ENCODE measurements at regions not wholly inside any gene's neighbourhood (a gene's known extent, or its start where the extent isn't known, plus 50 kb on each side); places are given as distances from the start of the nearest gene placed in this dataset.

DNA sequence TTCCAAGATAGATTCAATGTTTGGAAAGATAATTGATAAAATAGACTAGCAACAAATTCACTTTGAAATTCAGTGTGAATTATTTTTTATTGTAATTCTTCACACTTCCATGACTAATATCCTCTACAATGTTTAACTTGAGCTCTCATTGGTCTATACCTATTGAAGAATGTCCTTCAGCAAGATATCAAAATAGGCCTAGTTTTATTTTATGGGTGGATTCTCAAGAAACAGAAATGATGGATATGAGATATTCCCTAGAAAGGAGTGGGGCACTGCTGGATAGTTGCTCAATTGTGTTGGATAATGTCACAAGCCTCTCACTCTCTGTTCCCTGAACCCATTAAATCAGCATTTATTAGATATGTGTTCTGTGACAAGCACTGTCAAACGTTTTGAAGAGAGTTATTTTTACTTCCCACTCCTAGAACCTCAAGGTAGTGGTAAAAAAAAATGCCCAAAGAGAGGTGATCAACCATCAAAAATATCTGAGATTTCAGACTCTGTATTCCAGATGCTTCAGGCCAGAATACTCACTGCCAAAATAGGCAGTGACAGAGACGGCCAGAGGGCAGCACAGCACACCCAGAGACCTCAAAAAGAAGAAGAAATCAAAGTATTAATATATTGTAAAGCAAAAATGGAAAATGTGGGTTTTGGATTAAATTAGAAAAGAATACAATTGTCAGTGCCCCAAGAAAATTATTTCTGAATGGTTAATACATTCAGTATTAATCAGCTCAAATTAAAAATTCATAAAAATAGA is 87.5 kb downstream of the TRIB2 start:
- FAIRE-seq = no peak
- 57% methylated on average over 2 of the region's 2 CpGs; no CpG with 5 or more reads in 1 of the 2 experiments for WGBS, 2 experiments (ENCODE audit: extremely low coverage in 1 of 2, insufficient coverage in 1 of 2, insufficient read length in 1 of 2, insufficient replicate concordance in 2 of 2, low coverage in 1 of 2, low lambda C conversion rate in 2 of 2, missing lambda C conversion rate in 1 of 2)
- CTCF ChIA-PET (ENCODE audit: partially characterized antibody) = interaction anchor here (0.7 kb wide), 1 partner anchor 120 kb away, joined by 3 read pairs; no protein-coding TSS in a partner anchor

More for the DNA sequence above, 87.5 kb downstream of the TRIB2 start:
- Histone ChIP-seq H3K56ac (replicated peaks; ENCODE audit: insufficient read length, low read depth, low read length) (no peak overlapping the region), H3K79me1 (ENCODE audit: low read depth, low read length) (no peaks in the 10 kb centered on the region), H3K4me3 (ENCODE audit: extremely low read depth in 1 of 4, insufficient read depth in 2 of 4, low read depth in 3 of 4, low read length in 4 of 4) (no peak overlapping the region), H3K4me2 (ENCODE audit: insufficient read depth in 1 of 2, low read depth in 2 of 2, low read length in 2 of 2) (no peak overlapping the region), H2BK15ac (ENCODE audit: low read length) (no peak overlapping the region), H4K5ac (ENCODE audit: insufficient read length, low read depth, low read length) (no peak overlapping the region), H2AK5ac (ENCODE audit: low read depth, low read length) (no peak overlapping the region), H3K9me3 (ENCODE audit: insufficient read depth in 2 of 2, low read depth in 1 of 2, low read length in 1 of 2) (no peaks in the 10 kb centered on the region), H2BK120ac (replicated peaks; ENCODE audit: low read depth, low read length) (no peak overlapping the region), H3K23ac (ENCODE audit: insufficient read length) (no peak overlapping the region), H2AFZ (ENCODE audit: low read length) (no peak overlapping the region), H3K27ac (ENCODE audit: low read depth, low read length) (no peak overlapping the region), H3K4me1 (replicated peaks in 1 of 4; ENCODE audit: control insufficient read depth in 3 of 4, insufficient read depth in 4 of 4, low read length in 3 of 4) (peaks cover 0 to 3% (median 0%) of the 10 kb centered on the region in 4 experiments; a peak in 1 of 7 replicates), H3K23me2 (ENCODE audit: low read depth, low read length) (no peaks in the 10 kb centered on the region), H4K20me1 (replicated peaks in 1 of 2; ENCODE audit: control insufficient read depth in 1 of 2, insufficient read depth in 2 of 2, low read length in 2 of 2) (no peaks in the 10 kb centered on the region), H3K36me3 (ENCODE audit: control insufficient read depth in 2 of 4, insufficient read depth in 4 of 4, low read length in 3 of 4) (no peaks in the 10 kb centered on the region), H3K18ac (ENCODE audit: extremely low read depth, low read length) (no peak overlapping the region), H4K8ac (ENCODE audit: extremely low read depth, insufficient read depth, low read length) (no peak overlapping the region), H2BK20ac (ENCODE audit: low read length) (no peak overlapping the region), H3K9ac (replicated peaks in 1 of 4; ENCODE audit: extremely low read depth in 1 of 4, low read depth in 3 of 4, low read length in 3 of 4) (no peak overlapping the region), H3K27me3 (replicated peaks in 1 of 4; ENCODE audit: control insufficient read depth in 3 of 4, extremely low read depth in 1 of 4, insufficient read depth in 3 of 4, low read length in 3 of 4) (no peaks in the 10 kb centered on the region), H3K14ac (ENCODE audit: insufficient read length) (no peak overlapping the region), H2BK5ac (ENCODE audit: low read depth, low read length) (no peak overlapping the region), H2BK12ac (ENCODE audit: low read depth, low read length) (no peak overlapping the region), H3K79me2 (ENCODE audit: control insufficient read depth in 1 of 2, insufficient read depth in 2 of 2, low read length in 2 of 2) (no peaks in the 10 kb centered on the region), H3K4ac (replicated peaks; ENCODE audit: insufficient read length, low read depth, low read length) (no peak overlapping the region), H4K91ac (replicated peaks; ENCODE audit: insufficient read length, low read length) (no peak overlapping the region)
- DNase-seq (ENCODE audit: low read depth in 1 of 2, low spot score in 2 of 2) = no peak
- TF ChIP-seq NRF1 (IDR thresholded peaks at IDR 0.05; ENCODE audit: low read depth, low read length) (no peak), RAD21 (IDR thresholded peaks at IDR 0.05 in 1 of 2, conservative IDR thresholded peaks at IDR 0.05 in 1 of 2; ENCODE audit: low read depth in 2 of 2, low read length in 2 of 2) (peak in 1 of 2 experiments; percentile 14; a peak in 1 of 4 replicates)
- POLR2A ChIA-PET (ENCODE audit: partially characterized antibody) = no interaction called here

Data from H1 (cell line).